ENCODE measurements at regions not wholly inside any gene's neighbourhood (a gene's known extent, or its start where the extent isn't known, plus 50 kb on each side); places are given as distances from the start of the nearest gene placed in this dataset.
"Not testable (repeated sequence)": the region's sequence is repeated elsewhere in the genome, so short reads cannot be mapped to it uniquely, and the experiment has no call there.

DNA sequence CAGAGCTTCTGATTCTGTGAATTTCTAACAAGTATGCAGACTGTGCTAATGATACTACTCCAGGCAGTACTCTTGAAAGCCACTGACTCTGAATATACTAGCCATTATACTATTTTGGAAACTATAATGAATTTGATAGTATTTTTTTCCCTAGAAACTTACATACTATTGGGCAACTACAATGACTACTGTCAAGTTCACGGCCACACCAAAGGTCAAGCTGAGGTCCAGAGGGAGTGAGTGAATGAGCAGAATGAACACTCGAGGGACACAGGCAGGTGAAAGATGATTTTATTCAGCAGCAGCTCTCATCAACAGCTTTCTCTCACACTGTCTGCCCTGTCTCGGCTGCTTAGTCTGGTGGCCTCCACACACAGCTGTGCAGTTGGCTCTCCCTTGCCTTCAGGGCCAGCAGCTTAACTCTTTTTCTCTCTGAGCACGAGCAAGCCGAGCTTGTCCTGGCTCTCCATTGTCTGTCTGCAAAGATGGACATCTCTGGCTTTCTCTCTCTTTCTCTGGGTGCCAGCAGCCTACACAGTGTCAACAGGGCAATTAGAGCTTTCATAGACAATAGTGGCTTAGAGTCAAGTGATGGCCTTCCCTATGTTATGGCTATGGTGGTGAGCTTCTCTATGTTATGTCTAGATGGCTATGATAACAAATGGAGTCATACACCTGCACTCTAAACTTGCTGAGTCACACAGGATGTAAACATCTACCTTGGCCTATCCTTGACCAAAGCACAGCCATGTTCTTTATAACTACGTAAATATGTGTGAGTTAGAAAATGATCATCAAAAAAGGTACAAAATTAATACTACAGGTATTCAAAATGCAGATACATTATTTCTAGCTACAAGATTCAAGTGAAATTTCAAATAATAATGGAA lies 362.4 kb downstream of the CGGBP1 start:
- no peak overlapping the region for H3K27ac ChIP-seq (replicated peaks in 1 of 4)
- WGBS, result 78% methylated on average over 6 of the region's 6 CpGs
- TF ChIP-seq, protein P1, sequence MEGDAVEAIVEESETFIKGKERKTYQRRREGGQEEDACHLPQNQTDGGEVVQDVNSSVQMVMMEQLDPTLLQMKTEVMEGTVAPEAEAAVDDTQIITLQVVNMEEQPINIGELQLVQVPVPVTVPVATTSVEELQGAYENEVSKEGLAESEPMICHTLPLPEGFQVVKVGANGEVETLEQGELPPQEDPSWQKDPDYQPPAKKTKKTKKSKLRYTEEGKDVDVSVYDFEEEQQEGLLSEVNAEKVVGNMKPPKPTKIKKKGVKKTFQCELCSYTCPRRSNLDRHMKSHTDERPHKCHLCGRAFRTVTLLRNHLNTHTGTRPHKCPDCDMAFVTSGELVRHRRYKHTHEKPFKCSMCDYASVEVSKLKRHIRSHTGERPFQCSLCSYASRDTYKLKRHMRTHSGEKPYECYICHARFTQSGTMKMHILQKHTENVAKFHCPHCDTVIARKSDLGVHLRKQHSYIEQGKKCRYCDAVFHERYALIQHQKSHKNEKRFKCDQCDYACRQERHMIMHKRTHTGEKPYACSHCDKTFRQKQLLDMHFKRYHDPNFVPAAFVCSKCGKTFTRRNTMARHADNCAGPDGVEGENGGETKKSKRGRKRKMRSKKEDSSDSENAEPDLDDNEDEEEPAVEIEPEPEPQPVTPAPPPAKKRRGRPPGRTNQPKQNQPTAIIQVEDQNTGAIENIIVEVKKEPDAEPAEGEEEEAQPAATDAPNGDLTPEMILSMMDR (IDR thresholded peaks at IDR 0.05), result no peak
- TF ChIP-seq EP300 (IDR thresholded peaks at IDR 0.05) (no peak), POLR2A (IDR thresholded peaks at IDR 0.05; ENCODE audit: low read depth) (no peak), POLR2AphosphoS5 (IDR thresholded peaks at IDR 0.05) (no peak)

DNA sequence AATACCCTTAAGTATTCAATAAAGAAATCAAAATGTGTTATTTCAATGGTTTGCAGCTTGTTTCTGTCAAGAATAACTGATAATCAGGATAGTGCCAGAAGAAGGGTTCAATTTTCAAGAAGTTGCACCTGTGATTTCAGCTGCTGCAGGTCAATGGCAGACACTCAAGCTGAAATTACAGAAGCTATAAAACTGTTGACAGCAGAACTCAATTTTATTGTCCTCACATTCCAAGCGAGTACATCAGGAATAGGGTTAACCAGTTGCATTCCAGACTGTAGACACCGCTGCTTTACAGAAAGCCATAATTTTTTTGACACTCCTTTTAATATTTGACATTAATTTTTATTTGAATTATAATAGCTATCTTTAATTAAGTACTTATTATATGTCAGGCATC lies 364.1 kb downstream of the CGGBP1 start:
- no peaks in the 10 kb centered on the region for H3K4me1 ChIP-seq
- no peaks in the 10 kb centered on the region for H3K9me3 ChIP-seq
- TF ChIP-seq, protein P1 (IDR thresholded peaks at IDR 0.05), result no peak
- TF ChIP-seq EP300 (IDR thresholded peaks at IDR 0.05) (no peak), POLR2AphosphoS5 (IDR thresholded peaks at IDR 0.05) (no peak), POLR2A (IDR thresholded peaks at IDR 0.05; ENCODE audit: low read depth) (no peak)
- intact Hi-C loops (cut with DNase I), result no loop called here
- no peak overlapping the region for H3K4me3 ChIP-seq
- no peak for DNase-seq (ENCODE audit: extremely low spot score)
- WGBS, result 52% methylated on average over 2 of the region's 2 CpGs
- H3K27ac ChIP-seq (replicated peaks in 1 of 4), result no peak overlapping the region
- H3K36me3 ChIP-seq, result no peaks in the 10 kb centered on the region
- H3K27me3 ChIP-seq, result no peaks in the 10 kb centered on the region

More for the DNA sequence above, 362.4 kb downstream of the CGGBP1 start:
- Histone ChIP-seq H3K4me1 (no peaks in the 10 kb centered on the region), H3K27me3 (no peaks in the 10 kb centered on the region), H3K36me3 (no peaks in the 10 kb centered on the region), H3K9me3 (no peaks in the 10 kb centered on the region), H3K4me3 (no peak overlapping the region)
- no peak for DNase-seq (ENCODE audit: extremely low spot score)
- intact Hi-C loops (cut with DNase I), result no loop called here

DNA sequence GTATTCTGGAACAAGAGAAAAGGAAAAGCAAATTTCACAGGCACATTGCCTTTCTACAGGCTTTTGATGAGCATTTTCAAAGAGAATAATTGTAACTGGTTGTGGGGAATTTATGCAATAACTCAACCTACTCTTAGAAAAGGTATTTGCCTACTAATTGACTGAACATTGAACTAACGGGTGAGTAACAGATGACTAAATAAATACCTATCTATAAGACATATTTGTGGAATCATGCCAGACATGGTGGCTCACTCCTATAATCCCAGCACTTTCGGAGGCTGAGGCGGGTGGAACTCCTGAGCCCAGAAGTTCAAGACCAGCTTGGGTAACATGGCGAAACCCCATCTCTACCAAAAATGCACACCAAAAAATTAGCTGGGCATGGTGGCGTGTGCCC lies 367.7 kb downstream of the CGGBP1 start:
- 95% methylated on average over 5 of the region's 5 CpGs for WGBS
- Histone ChIP-seq H3K27me3 (no peaks in the 10 kb centered on the region), H3K9me3 (no peaks in the 10 kb centered on the region), H3K36me3 (no peaks in the 10 kb centered on the region), H3K4me1 (no peaks in the 10 kb centered on the region), H3K4me3 (no peak overlapping the region), H3K27ac (replicated peaks in 1 of 4) (no peak overlapping the region)
- no peak for TF ChIP-seq POLR2AphosphoS5 (IDR thresholded peaks at IDR 0.05)
- TF ChIP-seq EP300 (IDR thresholded peaks at IDR 0.05), result no peak
- TF ChIP-seq POLR2A (IDR thresholded peaks at IDR 0.05; ENCODE audit: low read depth), result no peak
- TF ChIP-seq, protein P1 (IDR thresholded peaks at IDR 0.05), result no peak
- DNase-seq (ENCODE audit: extremely low spot score), result no peak
- intact Hi-C loops (cut with DNase I), result no loop called here

DNA sequence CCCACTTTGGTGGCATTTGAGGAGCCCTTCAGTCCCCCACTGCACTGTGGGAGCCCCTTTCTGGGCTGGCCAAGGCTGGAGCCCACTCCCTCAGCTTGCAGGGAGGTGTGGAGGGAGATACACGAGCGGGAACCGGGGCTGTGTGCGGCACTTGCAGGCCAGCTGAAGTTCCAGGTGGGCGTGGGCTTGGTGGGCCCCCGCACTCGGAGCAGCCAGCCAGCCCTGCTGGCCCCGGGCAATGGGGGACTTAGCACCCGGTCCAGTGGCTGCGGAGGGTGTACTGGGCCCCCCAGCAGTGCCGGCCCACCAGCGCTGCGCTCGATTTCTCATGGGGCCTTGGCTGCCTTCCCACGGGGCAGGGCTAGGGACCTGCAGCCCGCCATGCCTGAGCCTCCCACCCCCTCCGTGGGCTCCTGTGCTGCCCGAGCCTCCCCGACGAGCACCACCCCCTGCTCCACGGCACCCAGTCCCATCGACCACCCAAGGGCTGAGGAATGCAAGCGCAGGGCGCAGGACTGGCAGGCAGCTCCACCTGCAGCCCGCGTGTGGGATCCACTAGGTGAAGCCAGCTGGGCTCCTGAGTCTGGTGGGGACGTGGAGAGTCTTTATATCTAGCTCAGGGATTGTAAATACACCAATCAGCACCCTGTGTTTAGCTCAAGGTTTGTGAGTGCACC lies 379.7 kb downstream of the CGGBP1 start:
- H3K27ac ChIP-seq (replicated peaks in 1 of 4); H3K9me3 ChIP-seq; intact Hi-C loops (cut with DNase I); H3K36me3 ChIP-seq; H3K4me3 ChIP-seq; DNase-seq (ENCODE audit: extremely low spot score); H3K4me1 ChIP-seq; H3K27me3 ChIP-seq: not testable (repeated sequence)
- WGBS, result 98% methylated on average over 15 of the region's 27 CpGs

- TF ChIP-seq POLR2AphosphoS5 (IDR thresholded peaks at IDR 0.05) (no peak), EP300 (IDR thresholded peaks at IDR 0.05) (no peak), POLR2A (IDR thresholded peaks at IDR 0.05; ENCODE audit: low read depth) (no peak)
- TF ChIP-seq, protein P1 (IDR thresholded peaks at IDR 0.05), result no peak
- H3K4me1 ChIP-seq, result no peaks in the 10 kb centered on the region
- intact Hi-C loops (cut with DNase I), result no loop called here
- no peaks in the 10 kb centered on the region for H3K9me3 ChIP-seq
- H3K36me3 ChIP-seq, result no peaks in the 10 kb centered on the region
- no peak for DNase-seq (ENCODE audit: extremely low spot score)
- no peak overlapping the region for H3K27ac ChIP-seq (replicated peaks in 1 of 4)
- WGBS, result 71% methylated on average over 9 of the region's 9 CpGs
- H3K4me3 ChIP-seq, result no peak overlapping the region
- H3K27me3 ChIP-seq, result no peaks in the 10 kb centered on the region
These were observed 384.2 kb downstream of the CGGBP1 start for GRCh38 chr3:87674397-87675161.
